Endodermal cell (in vitro differentiated cells): ENCODE measurements at regions not wholly inside any gene's neighbourhood (a gene's known extent, or its start where the extent isn't known, plus 50 kb on each side); places are given as distances from the start of the nearest gene placed in this dataset.

Source experiments
- DNase-seq: peaks from one replicate; pipeline ENCODE4 v3.0.0-alpha.2; 2017
- H3K27ac ChIP-seq: 2 replicates; pipeline ENCODE4 v1.5.1; 2013; ENCODE audit warnings: mild to moderate bottlenecking, low read depth, low read length, moderate library complexity
- H3K27me3 ChIP-seq: 2 replicates; pipeline ENCODE4 v1.6.1; 2013; ENCODE audit warnings: mild to moderate bottlenecking, low read length, moderate library complexity; ENCODE audit not compliant: insufficient read depth, control insufficient read depth, poor library complexity, severe bottlenecking
- H3K36me3 ChIP-seq: 2 replicates; pipeline ENCODE4 v1.7.0; 2013; ENCODE audit warnings: mild to moderate bottlenecking, low read length, moderate library complexity; ENCODE audit not compliant: control insufficient read depth, insufficient read depth
- H3K4me1 ChIP-seq: one replicate; pipeline ENCODE4 v1.7.0; 2013; ENCODE audit warnings: low read length; ENCODE audit not compliant: control insufficient read depth, insufficient read depth
- H3K4me3 ChIP-seq: 2 replicates; pipeline ENCODE4 v1.5.1; 2013; ENCODE audit warnings: mild to moderate bottlenecking, low read length, moderate library complexity
- H3K9ac ChIP-seq: 2 replicates; pipeline ENCODE4 v1.6.1; 2013; ENCODE audit warnings: mild to moderate bottlenecking, low read length, moderate library complexity; ENCODE audit not compliant: poor library complexity, severe bottlenecking; ENCODE audit errors: extremely low read depth
- H3K9me3 ChIP-seq: 2 replicates; pipeline ENCODE4 v1.6.1; 2013; ENCODE audit warnings: mild to moderate bottlenecking, low read length, moderate library complexity; ENCODE audit not compliant: control insufficient read depth
- H3K27ac Mint-ChIP-seq: 2 replicates; pipeline ENCODE4 v1.8.0; 2020; ENCODE audit warnings: mixed read lengths
- H3K27me3 Mint-ChIP-seq: 2 replicates; pipeline ENCODE4 v1.8.0; 2021; ENCODE audit warnings: mild to moderate bottlenecking, mixed read lengths; ENCODE audit not compliant: insufficient read depth
- H3K36me3 Mint-ChIP-seq: 2 replicates; pipeline ENCODE4 v1.8.0; 2020; ENCODE audit warnings: low read depth, mixed read lengths
- H3K4me1 Mint-ChIP-seq: 2 replicates; pipeline ENCODE4 v1.8.0; 2020; ENCODE audit warnings: mixed read lengths
- H3K4me3 Mint-ChIP-seq: 2 replicates; pipeline ENCODE4 v1.8.0; 2020; ENCODE audit warnings: mild to moderate bottlenecking, moderate library complexity, mixed read lengths
- H3K9me3 Mint-ChIP-seq: 2 replicates; pipeline ENCODE4 v1.8.0; 2020; ENCODE audit warnings: mild to moderate bottlenecking, mixed read lengths
- CTCF ChIP-seq: fragments of 200-600 bp; sonication (generic); conservative IDR thresholded peaks from 2 replicates; pipeline ENCODE4 v1.5.0; 2021; ENCODE audit warnings: antibody characterized with exemption, mild to moderate bottlenecking
- WGBS, 2 experiments: methylation state at CpG; one replicate each; pipeline versions ENCODE4 v1.1.5 to v1.1.7; 2013; ENCODE audit warnings: missing lambda C conversion rate in 2 of 2, mixed read lengths in 1 of 2; ENCODE audit not compliant: insufficient coverage in 1 of 2, insufficient read length in 1 of 2; 5-methylcytosine and 5-hydroxymethylcytosine counted together

- Histone ChIP-seq H3K9me3 (no peaks in the 10 kb centered on the region), H3K4me3 (no peak overlapping the region), H3K27ac (no peak overlapping the region), H3K36me3 (no peaks in the 10 kb centered on the region), H3K4me1 (no peaks in the 10 kb centered on the region), H3K9ac (no peak overlapping the region), H3K27me3 (no peaks in the 10 kb centered on the region)
- Mint-ChIP-seq H3K27ac (no peak overlapping the region), H3K27me3 (no peaks in the 10 kb centered on the region), H3K9me3 (no peaks in the 10 kb centered on the region), H3K4me1 (peaks cover 11% of the 10 kb centered on the region), H3K36me3 (no peaks in the 10 kb centered on the region), H3K4me3 (no peak overlapping the region)
- WGBS, 2 experiments, result 92 to 95% methylated on average over 3 to 4 of the region's 4 CpGs
- no peak for TF ChIP-seq CTCF
- DNase-seq, result no peak
These were observed 181.8 kb upstream of the MEF2C start for GRCh38 chr5:89064736-89065135.

GRCh38 chr5:89064054-89064453, 181.1 kb upstream of the MEF2C start:
- TF ChIP-seq CTCF, result no peak
- Mint-ChIP-seq H3K27me3 (no peaks in the 10 kb centered on the region), H3K27ac (no peak overlapping the region), H3K9me3 (no peaks in the 10 kb centered on the region), H3K4me1 (peaks cover 11% of the 10 kb centered on the region), H3K36me3 (no peaks in the 10 kb centered on the region), H3K4me3 (no peak overlapping the region)
- H3K27me3 ChIP-seq, result no peaks in the 10 kb centered on the region
- WGBS, 2 experiments, result no CpG with 5 or more reads among the region's 1 CpG
- no peaks in the 10 kb centered on the region for H3K4me1 ChIP-seq
- H3K27ac ChIP-seq, result no peak overlapping the region
- H3K36me3 ChIP-seq, result no peaks in the 10 kb centered on the region
- DNase-seq, result no peak
- H3K9ac ChIP-seq, result no peak overlapping the region
- H3K9me3 ChIP-seq, result no peaks in the 10 kb centered on the region
- no peak overlapping the region for H3K4me3 ChIP-seq

- Mint-ChIP-seq H3K36me3 (no peaks in the 10 kb centered on the region), H3K4me1 (peaks cover 11% of the 10 kb centered on the region), H3K27ac (no peak overlapping the region), H3K4me3 (no peak overlapping the region), H3K9me3 (no peaks in the 10 kb centered on the region), H3K27me3 (no peaks in the 10 kb centered on the region)
- Histone ChIP-seq H3K27ac (no peak overlapping the region), H3K4me1 (no peaks in the 10 kb centered on the region), H3K27me3 (no peaks in the 10 kb centered on the region), H3K9ac (no peak overlapping the region), H3K36me3 (no peaks in the 10 kb centered on the region), H3K9me3 (no peaks in the 10 kb centered on the region), H3K4me3 (no peak overlapping the region)
- WGBS, 2 experiments, result 86 to 92% methylated on average over 2 of the region's 2 CpGs
- DNase-seq, result no peak
- no peak for TF ChIP-seq CTCF
These were observed 177.8 kb upstream of the MEF2C start for GRCh38 chr5:89060768-89061167.
